ENCODE measurements at regions not wholly inside any gene's neighbourhood (a gene's known extent, or its start where the extent isn't known, plus 50 kb on each side); places are given as distances from the start of the nearest gene placed in this dataset.

- TF ChIP-seq CTCF (conservative IDR thresholded peaks at IDR 0.05), result no peak
- no peak for TF ChIP-seq ZFX (IDR thresholded peaks at IDR 0.05)
Observed at GRCh38 chr10:113425008-113425407, 127.8 kb upstream of the HABP2 start.

Measured in C4-2B (cell line).